ENCODE measurements at regions not wholly inside any gene's neighbourhood (a gene's known extent, or its start where the extent isn't known, plus 50 kb on each side); places are given as distances from the start of the nearest gene placed in this dataset.
"Not testable (repeated sequence)": the region's sequence is repeated elsewhere in the genome, so short reads cannot be mapped to it uniquely, and the experiment has no call there.

DNA sequence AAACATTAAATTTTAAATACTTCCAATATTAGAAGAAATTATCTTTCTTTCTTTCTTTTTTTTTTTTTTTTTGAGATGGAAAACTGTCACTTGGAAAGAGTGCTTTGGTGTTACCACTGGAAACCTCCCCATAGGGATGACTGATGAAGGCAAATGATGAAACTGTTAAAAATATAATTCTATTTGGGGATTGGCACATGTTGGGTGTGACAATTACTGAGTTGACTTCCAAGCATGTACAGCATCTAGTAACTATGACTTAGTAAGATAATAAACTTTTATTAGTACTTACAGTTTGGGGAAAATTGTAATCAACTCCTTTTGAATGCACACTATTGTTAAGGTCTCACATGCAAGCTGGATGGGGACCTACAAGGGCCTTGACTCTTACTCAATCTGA lies 592.5 kb downstream of the KCTD12 start:
- TF ChIP-seq CTCF (IDR thresholded peaks at IDR 0.05; ENCODE audit: borderline replicate concordance, control extremely low read depth, extremely low read depth, insufficient read depth, missing control alignments): no peak
- in situ Hi-C loops (cut with MboI; ENCODE audit: low sequenced_read_pairs, unreplicated experiment): no loop called here
- DNase-seq (ENCODE audit: low spot score): no peak

DNA sequence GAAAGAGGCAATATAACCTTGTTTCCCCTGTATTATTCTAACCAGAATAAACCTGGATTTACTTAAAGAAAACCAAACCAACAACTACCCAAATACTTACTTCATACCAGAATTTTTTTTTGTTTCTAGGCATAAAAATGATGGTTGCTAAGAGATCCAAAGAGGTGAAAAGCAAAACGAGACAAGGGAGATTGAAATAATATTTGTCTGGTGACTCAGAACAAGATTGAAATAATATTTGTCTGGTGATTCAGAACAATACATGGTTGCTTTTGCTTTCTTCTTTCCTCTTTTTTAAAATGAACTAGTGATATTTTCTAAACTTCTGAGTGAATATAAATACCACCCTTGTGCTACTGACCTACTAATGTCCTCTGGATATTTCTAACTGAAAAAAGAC lies 592.9 kb downstream of the KCTD12 start:
- no peak for DNase-seq (ENCODE audit: low spot score)
- in situ Hi-C loops (cut with MboI; ENCODE audit: low sequenced_read_pairs, unreplicated experiment): no loop called here
- TF ChIP-seq CTCF (IDR thresholded peaks at IDR 0.05; ENCODE audit: borderline replicate concordance, control extremely low read depth, extremely low read depth, insufficient read depth, missing control alignments): no peak

DNA sequence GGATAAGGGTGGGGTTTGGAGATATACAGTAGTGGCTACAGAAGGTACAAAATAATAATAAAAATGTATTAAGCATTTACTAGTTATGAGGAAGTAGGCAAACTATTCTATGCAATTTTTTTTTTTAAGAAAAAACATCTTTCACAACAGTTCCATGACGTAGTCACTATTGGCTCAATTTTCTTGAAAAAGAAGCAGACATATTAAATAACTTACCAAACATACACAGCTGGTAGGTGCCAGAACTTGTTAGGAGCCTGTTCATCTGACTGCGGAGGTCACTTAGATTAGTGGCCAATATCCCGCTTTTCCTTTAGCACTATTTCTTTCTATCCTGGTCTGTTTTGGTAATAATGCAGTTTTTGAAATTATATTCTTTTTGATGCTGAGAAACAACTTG lies 593.5 kb downstream of the KCTD12 start:
- TF ChIP-seq CTCF (IDR thresholded peaks at IDR 0.05; ENCODE audit: borderline replicate concordance, control extremely low read depth, extremely low read depth, insufficient read depth, missing control alignments): no peak
- in situ Hi-C loops (cut with MboI; ENCODE audit: low sequenced_read_pairs, unreplicated experiment): no loop called here
- no peak for DNase-seq (ENCODE audit: low spot score)

GRCh38 chr13:76292031-76292430 lies 594.2 kb downstream of the KCTD12 start:
- in situ Hi-C loops (cut with MboI; ENCODE audit: low sequenced_read_pairs, unreplicated experiment): no loop called here
- no peak for DNase-seq (ENCODE audit: low spot score)
- TF ChIP-seq CTCF (IDR thresholded peaks at IDR 0.05; ENCODE audit: borderline replicate concordance, control extremely low read depth, extremely low read depth, insufficient read depth, missing control alignments): no peak

DNA sequence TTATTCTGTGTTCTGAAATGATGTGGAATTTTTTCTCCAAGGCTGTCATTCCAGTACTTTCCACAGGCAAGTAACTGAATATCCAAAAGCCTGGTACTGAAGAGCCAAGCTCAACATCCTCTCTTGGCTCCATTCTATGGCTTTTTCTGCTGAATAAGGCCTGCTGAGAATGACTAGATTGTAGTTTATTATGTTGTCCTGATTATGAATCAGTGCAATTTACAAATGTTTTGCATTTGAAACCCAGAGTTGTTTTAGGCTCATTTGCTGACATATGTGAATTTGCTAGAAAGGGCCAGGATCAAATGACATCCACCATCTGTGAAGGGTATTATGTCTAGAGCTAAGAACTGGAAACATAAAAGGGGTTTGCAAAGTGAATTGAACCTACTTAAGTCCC lies 596.6 kb downstream of the KCTD12 start:
- DNase-seq (ENCODE audit: low spot score): no peak
- no peak for TF ChIP-seq CTCF (IDR thresholded peaks at IDR 0.05; ENCODE audit: borderline replicate concordance, control extremely low read depth, extremely low read depth, insufficient read depth, missing control alignments)
- in situ Hi-C loops (cut with MboI; ENCODE audit: low sequenced_read_pairs, unreplicated experiment): no loop called here

- TF ChIP-seq CTCF (IDR thresholded peaks at IDR 0.05; ENCODE audit: borderline replicate concordance, control extremely low read depth, extremely low read depth, insufficient read depth, missing control alignments): no peak
- in situ Hi-C loops (cut with MboI; ENCODE audit: low sequenced_read_pairs, unreplicated experiment): no loop called here
- no peak for DNase-seq (ENCODE audit: low spot score)
Measured at GRCh38 chr13:76286178-76286577, 600.0 kb downstream of the KCTD12 start.

DNA sequence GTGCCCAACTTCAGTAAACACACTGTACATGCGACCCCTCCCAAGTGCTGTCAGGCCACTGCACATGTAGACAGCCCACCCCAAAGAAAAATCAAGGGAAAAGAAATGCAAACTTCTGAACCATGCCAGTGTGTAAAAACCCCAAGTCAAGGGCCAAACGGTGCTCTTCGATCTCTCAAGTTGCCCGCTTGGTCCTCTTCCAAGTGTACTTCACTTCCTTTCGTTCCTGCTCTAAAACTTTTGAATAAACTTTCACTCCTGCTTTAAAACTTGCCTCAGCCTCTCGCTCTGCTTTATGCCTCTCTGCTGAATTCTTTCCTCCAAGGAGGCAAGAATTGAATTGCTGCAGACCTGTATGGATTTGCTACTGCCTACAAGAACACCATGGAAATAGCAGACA lies 600.7 kb downstream of the KCTD12 start:
- TF ChIP-seq CTCF (IDR thresholded peaks at IDR 0.05; ENCODE audit: borderline replicate concordance, control extremely low read depth, extremely low read depth, insufficient read depth, missing control alignments): no peak
- DNase-seq (ENCODE audit: low spot score): no peak
- in situ Hi-C loops (cut with MboI; ENCODE audit: low sequenced_read_pairs, unreplicated experiment): no loop called here

DNA sequence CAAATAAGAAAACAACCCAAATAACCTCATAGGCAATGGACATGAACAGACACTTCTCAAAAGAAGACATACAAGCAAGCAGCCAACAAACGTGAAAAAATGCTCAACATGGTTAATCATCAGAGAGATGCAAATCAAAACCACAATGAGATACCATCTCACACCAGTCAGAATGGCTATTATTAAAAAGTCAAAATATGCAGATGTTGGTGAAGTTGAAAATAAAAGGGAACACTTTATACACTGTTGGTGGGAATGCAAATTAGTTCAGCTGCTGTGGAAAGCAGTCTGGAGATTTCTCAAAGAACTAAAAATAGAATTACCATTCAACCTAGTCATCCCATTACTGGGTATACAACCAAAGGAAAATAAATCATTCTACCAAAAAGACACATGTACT lies 606.4 kb downstream of the KCTD12 start:
- in situ Hi-C loops (cut with MboI; ENCODE audit: low sequenced_read_pairs, unreplicated experiment); DNase-seq (ENCODE audit: low spot score): not testable (repeated sequence)

All from GM13976 (cell line).